GM12864 (cell line): ENCODE measurements at regions not wholly inside any gene's neighbourhood (a gene's known extent, or its start where the extent isn't known, plus 50 kb on each side); places are given as distances from the start of the nearest gene placed in this dataset.

Experiments
- DNase-seq: peaks from one replicate; pipeline ENCODE4 v3.0.0-alpha.2; 2011; ENCODE audit warnings: low read depth
- H3K4me3 ChIP-seq: 2 replicates; pipeline ENCODE4 v1.5.1; 2011; ENCODE audit warnings: mild to moderate bottlenecking, low read depth, low read length, control low read depth
- CTCF ChIP-seq: IDR thresholded peaks from 2 replicates; pipeline ENCODE4 v1.5.1; 2011; ENCODE audit warnings: low read depth, mild to moderate bottlenecking, moderate library complexity, low read length, control low read depth, inconsistent platforms; ENCODE audit errors: missing control alignments

DNA sequence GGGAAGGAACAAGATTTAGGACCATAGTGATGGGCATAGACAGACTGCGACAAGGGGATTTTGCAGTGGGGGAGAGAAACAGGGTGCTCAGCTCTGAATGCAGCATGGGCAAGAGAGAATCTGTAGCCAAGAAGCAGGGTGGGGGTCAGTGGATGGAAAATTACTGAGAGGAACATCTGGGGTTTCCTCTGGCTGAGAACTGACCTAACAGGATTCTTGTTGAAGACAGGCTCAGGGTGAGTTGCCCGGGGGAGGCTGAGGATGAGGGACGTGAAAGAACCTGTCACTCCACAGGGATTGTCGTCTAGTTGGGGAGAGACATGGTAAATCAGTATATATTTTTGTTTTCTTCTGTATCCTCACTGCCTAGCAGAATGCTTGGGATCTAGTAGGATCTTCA is 118.7 kb upstream of the PEG3 start:
- H3K4me3 ChIP-seq: no peak overlapping the region
- no peak for DNase-seq
- no peak for TF ChIP-seq CTCF

DNA sequence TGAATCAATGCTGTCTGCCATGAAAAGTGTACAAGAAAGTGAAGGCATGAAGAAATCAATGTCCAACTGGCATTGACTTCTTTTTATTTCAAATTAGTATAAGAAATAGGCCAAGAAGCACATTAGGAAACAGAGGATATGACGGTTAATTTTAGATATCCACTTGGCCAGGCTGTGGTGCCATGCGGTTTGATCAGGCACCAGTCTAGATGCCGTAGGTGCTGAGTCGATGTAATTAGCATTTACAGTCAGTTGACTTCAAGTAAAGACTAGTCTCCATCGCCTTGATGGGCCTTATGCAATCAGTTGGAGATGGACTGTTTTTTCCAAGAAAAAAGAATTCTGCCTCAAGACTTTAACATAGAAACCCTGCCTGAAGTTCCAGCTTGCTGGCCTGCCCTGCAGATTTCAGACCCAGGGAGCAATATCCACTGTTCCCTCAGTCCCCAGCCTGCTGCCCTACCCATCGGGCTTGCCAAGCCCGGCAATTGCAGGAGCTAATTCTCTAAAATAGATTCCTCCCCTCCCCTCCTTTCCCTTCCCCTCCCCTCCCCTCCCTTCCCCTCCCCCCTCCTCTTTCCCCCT is 120.5 kb upstream of the PEG3 start:
- no peak for TF ChIP-seq CTCF
- no peak for DNase-seq

DNA sequence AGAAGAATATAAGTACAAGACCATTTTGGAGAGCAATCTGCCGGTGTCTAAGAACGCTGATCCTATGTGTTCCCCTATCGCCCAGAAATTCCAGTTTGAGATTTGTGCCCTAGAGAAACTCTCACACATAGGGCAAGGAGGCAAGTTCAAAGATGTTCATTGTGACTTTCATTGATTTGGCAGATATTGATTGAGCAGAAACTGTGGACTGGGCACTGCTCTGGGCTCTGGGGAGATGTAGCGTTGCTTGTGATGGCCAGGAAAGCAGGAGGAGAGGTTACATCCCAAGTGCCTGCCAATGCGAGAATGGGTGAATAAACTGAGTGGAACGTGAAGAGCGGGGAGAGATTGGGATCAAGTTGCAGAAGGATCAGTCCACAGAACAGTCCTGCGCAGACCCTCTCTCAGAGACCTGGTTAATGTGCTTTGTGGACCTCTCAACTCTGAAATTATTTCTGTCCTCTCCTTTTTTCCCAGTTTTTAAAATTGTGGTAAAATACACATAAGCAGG is 123.9 kb upstream of the PEG3 start:
- no peak overlapping the region for H3K4me3 ChIP-seq
- no peak for TF ChIP-seq CTCF
- DNase-seq: no peak

More for the DNA sequence above, 120.5 kb upstream of the PEG3 start:
- no peak overlapping the region for H3K4me3 ChIP-seq

DNA sequence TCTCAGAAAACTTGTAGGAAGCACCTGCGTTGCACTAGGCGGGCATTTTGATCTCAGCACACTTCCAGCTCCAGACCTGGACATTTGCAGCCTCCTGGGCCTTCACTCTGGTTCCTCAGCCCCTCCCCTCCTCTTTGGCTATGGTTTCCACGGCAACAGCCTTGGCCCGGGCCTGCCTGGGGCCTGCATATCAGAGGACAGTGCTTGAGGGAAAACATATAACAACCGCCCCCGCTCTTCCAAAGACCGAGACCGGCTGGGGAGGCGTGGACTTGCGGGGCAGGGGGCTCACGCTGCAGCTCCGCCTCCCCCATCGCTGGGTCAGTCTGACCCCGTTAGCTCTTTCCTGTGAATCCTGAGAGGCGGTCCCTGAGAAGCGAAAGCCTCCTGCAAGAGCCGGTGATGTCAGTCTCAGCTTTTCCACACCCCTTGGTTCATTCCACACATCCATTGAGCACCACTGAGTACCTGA is 125.7 kb upstream of the PEG3 start:
- DNase-seq: no peak
- no peak overlapping the region for H3K4me3 ChIP-seq
- TF ChIP-seq CTCF: no peak

- no peak for DNase-seq
- no peak for TF ChIP-seq CTCF
- no peak overlapping the region for H3K4me3 ChIP-seq
These were observed 126.3 kb upstream of the PEG3 start for GRCh38 chr19:56966697-56967299.

GRCh38 chr19:56969156-56969555 is 128.6 kb upstream of the PEG3 start:
- no peak for TF ChIP-seq CTCF
- no peak overlapping the region for H3K4me3 ChIP-seq

DNA sequence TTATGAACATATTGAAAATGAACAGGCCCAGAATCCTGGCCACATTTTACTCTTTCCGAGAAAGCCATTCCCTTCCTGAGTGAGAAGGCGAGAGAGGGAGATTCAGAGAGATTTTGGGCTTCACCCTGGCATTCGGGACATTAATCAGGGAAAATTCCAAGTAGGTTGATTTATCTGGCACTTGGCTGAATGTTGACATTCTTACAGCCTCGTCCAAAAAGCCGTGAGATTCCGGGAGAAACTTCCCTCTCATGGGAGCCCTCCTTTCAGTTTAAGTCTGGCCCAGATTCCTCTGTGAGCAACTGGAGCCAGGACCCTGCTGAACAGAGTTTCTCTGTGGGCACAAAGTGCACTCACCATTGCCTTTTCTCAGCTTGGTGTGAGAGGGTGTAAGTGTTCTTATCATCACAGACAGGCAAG is 129.2 kb upstream of the PEG3 start:
- no peak for DNase-seq
- no peak overlapping the region for H3K4me3 ChIP-seq
- no peak for TF ChIP-seq CTCF

More at GRCh38 chr19:56969156-56969555, 128.6 kb upstream of the PEG3 start:
- DNase-seq: no peak
